Motor neuron (in vitro differentiated cells): ENCODE measurements at regions not wholly inside any gene's neighbourhood (a gene's known extent, or its start where the extent isn't known, plus 50 kb on each side); places are given as distances from the start of the nearest gene placed in this dataset.
A peak's percentile ranks its signal among the peaks of the same experiment; 100 is the strongest.

ENCODE experiments used
- ATAC-seq, 8 experiments: fragments of 200-7000 bp; cut with Tn5 transposase; replicated peaks in 6 of 8; 2 replicates each; pipeline ENCODE4 v1.8.0; 2021; ENCODE audit warnings: mild to moderate bottlenecking in 8 of 8, moderate library complexity in 8 of 8
- H3K27ac ChIP-seq, 2 donors: fragments of 250-450 bp; sonication (Bioruptor Pico); 2 replicates each; pipeline ENCODE4 v1.9.0; 2021; ENCODE audit warnings: antibody characterized with exemption in 2 of 2, mild to moderate bottlenecking in 2 of 2, moderate library complexity in 1 of 2
- H3K4me1 ChIP-seq, 2 donors: fragments of 250-450 bp; sonication (Bioruptor Pico); replicated peaks in 1 of 2; 2 replicates each; pipeline ENCODE4 v1.6.1; 2021; ENCODE audit warnings: antibody characterized with exemption in 2 of 2, mild to moderate bottlenecking in 2 of 2, moderate library complexity in 1 of 2
- H3K4me3 ChIP-seq, 5 donors: fragments of 250-450 bp; sonication (Bioruptor Pico); 2 replicates each; pipeline ENCODE4 v1.9.0; 2021; ENCODE audit warnings: antibody characterized with exemption in 5 of 5, mild to moderate bottlenecking in 5 of 5, moderate library complexity in 4 of 5
- WGBS, 10 experiments: fragments of 450-650 bp; shearing (Covaris generic); methylation state at CpG; one replicate each; pipeline ENCODE4 v1.0.0; 2022; 5-methylcytosine and 5-hydroxymethylcytosine counted together
- in situ Hi-C, 9 experiments: fragments of 400-800 bp; cut with MboI; loops; one replicate each; pipeline ENCODE4 v1.15.0; 2021; ENCODE audit warnings: low sequenced_read_pairs in 9 of 9, low pct_unique_long_range_greater_than_20kb in 2 of 9; ENCODE audit not compliant: unreplicated experiment in 9 of 9

GRCh38 chr12:42691991-42692557 lies 102.5 kb upstream of the PRICKLE1 start:
- H3K4me1 ChIP-seq = no peaks in the 10 kb centered on the region
- H3K27ac ChIP-seq = no peak overlapping the region
- no peak overlapping the region for H3K4me3 ChIP-seq
- 69 to 100% (median 81%) methylated on average over 2 to 8 of the region's 8 CpGs; no CpG with 5 or more reads in 1 of the 10 experiments for WGBS, 10 experiments
- ATAC-seq = no peak
- in situ Hi-C loops = no loop called here

- no peak overlapping the region for H3K27ac ChIP-seq
- in situ Hi-C loops = no loop called here
- ATAC-seq = no peak
- WGBS, 10 experiments = 30 to 100% (median 88%) methylated on average over 1 to 2 of the region's 2 CpGs; no CpG with 5 or more reads in 2 of the 10 experiments
- H3K4me3 ChIP-seq = no peak overlapping the region
- H3K4me1 ChIP-seq = no peaks in the 10 kb centered on the region
Observed at GRCh38 chr12:42690264-42690663, 100.7 kb upstream of the PRICKLE1 start.

GRCh38 chr12:42689699-42690098 lies 100.2 kb upstream of the PRICKLE1 start:
- no peaks in the 10 kb centered on the region for H3K4me1 ChIP-seq
- WGBS, 10 experiments = 57 to 100% (median 90%) methylated on average over 1 of the region's 1 CpG; no CpG with 5 or more reads in 3 of the 10 experiments
- no peak for ATAC-seq
- no peak overlapping the region for H3K4me3 ChIP-seq
- in situ Hi-C loops = no loop called here
- no peak overlapping the region for H3K27ac ChIP-seq

- 83 to 100% (median 96%) methylated on average over 1 to 3 of the region's 3 CpGs; no CpG with 5 or more reads in 2 of the 10 experiments for WGBS, 10 experiments
- no peak overlapping the region for H3K4me3 ChIP-seq
- ATAC-seq = no peak
- H3K4me1 ChIP-seq = no peaks in the 10 kb centered on the region
- in situ Hi-C loops = no loop called here
- H3K27ac ChIP-seq = no peak overlapping the region
Observed at GRCh38 chr12:42686514-42687172, 97.1 kb upstream of the PRICKLE1 start.

GRCh38 chr12:42684802-42685071 lies 95.2 kb upstream of the PRICKLE1 start:
- no peaks in the 10 kb centered on the region for H3K4me1 ChIP-seq
- WGBS, 10 experiments = 70 to 100% (median 83%) methylated on average over 1 of the region's 1 CpG; no CpG with 5 or more reads in 4 of the 10 experiments
- in situ Hi-C loops = no loop called here
- ATAC-seq = no peak
- H3K4me3 ChIP-seq = no peak overlapping the region
- H3K27ac ChIP-seq = no peak overlapping the region

GRCh38 chr12:42683933-42684801 lies 94.6 kb upstream of the PRICKLE1 start:
- peak in 3 of 8 experiments; percentile 79 to 83 (median 81) for ATAC-seq
- in situ Hi-C loops = no loop called here
- Histone ChIP-seq H3K4me3 (no peak overlapping the region), H3K27ac (no peak overlapping the region), H3K4me1 (no peaks in the 10 kb centered on the region)
- WGBS, 10 experiments = 0 to 100% (median 29%) methylated on average over 1 to 4 of the region's 4 CpGs; no CpG with 5 or more reads in 1 of the 10 experiments

GRCh38 chr12:42683266-42683665 lies 93.7 kb upstream of the PRICKLE1 start:
- no peak overlapping the region for H3K4me3 ChIP-seq
- in situ Hi-C loops = no loop called here
- no peak overlapping the region for H3K27ac ChIP-seq
- no peak for ATAC-seq
- 83 to 100% (median 100%) methylated on average over 1 of the region's 1 CpG; no CpG with 5 or more reads in 5 of the 10 experiments for WGBS, 10 experiments
- H3K4me1 ChIP-seq = no peaks in the 10 kb centered on the region

- H3K27ac ChIP-seq = no peak overlapping the region
- no peaks in the 10 kb centered on the region for H3K4me1 ChIP-seq
- no peak overlapping the region for H3K4me3 ChIP-seq
- WGBS, 10 experiments = 21 to 83% (median 62%) methylated on average over 1 to 4 of the region's 4 CpGs; no CpG with 5 or more reads in 1 of the 10 experiments
- in situ Hi-C loops = no loop called here
- peak in 1 of 8 experiments; percentile 45 for ATAC-seq
Observed at GRCh38 chr12:42679466-42679865, 89.9 kb upstream of the PRICKLE1 start.

DNA sequence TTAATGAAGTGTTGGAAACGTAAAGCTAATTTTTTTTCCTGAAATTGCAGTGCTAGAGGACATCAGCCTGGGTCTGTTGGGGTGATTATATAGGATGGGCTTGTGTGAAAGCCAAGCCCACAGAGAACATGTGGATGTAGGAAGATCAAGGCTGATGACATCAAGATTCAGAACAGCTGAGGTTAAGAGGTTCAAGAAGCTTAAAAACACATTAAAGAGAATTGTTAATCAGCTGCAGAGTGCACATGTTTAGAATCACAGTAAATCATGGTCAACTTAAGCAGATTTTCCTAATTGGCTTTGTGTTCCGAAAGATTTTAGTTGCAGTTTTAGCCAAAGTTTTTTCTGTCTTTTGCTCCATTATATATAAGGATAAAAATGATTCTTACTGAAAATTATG lies 87.9 kb upstream of the PRICKLE1 start:
- in situ Hi-C loops = no loop called here
- no peak for ATAC-seq
- Histone ChIP-seq H3K27ac (no peak overlapping the region), H3K4me3 (no peak overlapping the region), H3K4me1 (no peaks in the 10 kb centered on the region)
- 47 to 100% (median 86%) methylated on average over 1 to 2 of the region's 2 CpGs for WGBS, 10 experiments

DNA sequence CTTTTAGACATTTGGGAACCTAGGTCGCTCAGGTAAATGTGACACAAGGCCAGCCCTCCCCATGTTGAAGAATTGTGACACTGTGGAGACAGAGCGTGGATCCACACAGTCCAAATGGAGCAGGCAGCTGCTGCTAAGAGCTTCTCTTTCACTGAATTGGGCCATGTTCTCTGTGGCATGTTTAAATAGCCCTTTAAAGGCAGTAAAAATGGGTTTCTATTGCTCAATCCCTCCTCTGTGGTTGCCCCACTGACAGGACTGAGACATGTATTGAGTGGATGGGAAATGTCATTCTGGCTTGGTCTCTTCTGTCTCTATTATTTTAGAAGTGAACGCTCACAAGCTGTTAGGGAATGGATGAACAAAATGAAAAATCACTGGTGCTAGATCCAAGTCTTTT lies 84.0 kb upstream of the PRICKLE1 start:
- ATAC-seq = no peak
- H3K4me1 ChIP-seq = peaks cover 0 to 12% of the 10 kb centered on the region in 2 donors
- H3K27ac ChIP-seq = no peak overlapping the region
- 29 to 87% (median 80%) methylated on average over 1 to 3 of the region's 3 CpGs; no CpG with 5 or more reads in 3 of the 10 experiments for WGBS, 10 experiments
- H3K4me3 ChIP-seq = no peak overlapping the region
- in situ Hi-C loops = no loop called here

- no peak for ATAC-seq
- Histone ChIP-seq H3K4me1 (peaks cover 0 to 12% of the 10 kb centered on the region in 2 donors), H3K4me3 (no peak overlapping the region), H3K27ac (no peak overlapping the region)
- in situ Hi-C loops = no loop called here
Observed at GRCh38 chr12:42670719-42671118, 81.2 kb upstream of the PRICKLE1 start.

DNA sequence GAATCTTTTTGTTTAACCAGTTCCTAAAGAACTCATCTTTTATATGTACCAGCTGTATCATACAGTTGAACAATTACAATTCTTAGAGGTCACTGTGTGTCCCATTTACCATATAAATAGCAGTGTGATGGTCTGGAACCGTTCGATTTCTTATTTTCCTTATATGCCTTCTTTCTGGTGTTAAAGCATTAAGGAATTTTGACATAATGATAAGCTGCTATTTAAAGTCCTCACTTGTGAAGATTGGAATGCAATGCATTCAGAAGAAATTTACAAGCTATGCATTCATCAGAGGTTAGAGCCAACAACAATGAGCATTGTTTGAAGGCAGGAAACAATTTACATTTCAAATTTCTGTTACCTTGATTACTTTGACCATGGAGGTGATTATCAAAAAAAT lies 80.0 kb upstream of the PRICKLE1 start:
- no peak overlapping the region for H3K27ac ChIP-seq
- ATAC-seq = peak in 4 of 8 experiments; percentile 21 to 52 (median 33)
- no peak overlapping the region for H3K4me3 ChIP-seq
- WGBS, 10 experiments = 0 to 28% (median 8%) methylated on average over 1 to 2 of the region's 2 CpGs; no CpG with 5 or more reads in 1 of the 10 experiments
- in situ Hi-C loops = no loop called here
- peaks cover 0 to 12% of the 10 kb centered on the region in 2 donors for H3K4me1 ChIP-seq

GRCh38 chr12:42666671-42667243 lies 77.2 kb upstream of the PRICKLE1 start:
- no peak overlapping the region for H3K4me3 ChIP-seq
- no peak overlapping the region for H3K27ac ChIP-seq
- in situ Hi-C loops = no loop called here
- ATAC-seq = peak in 6 of 8 experiments; percentile 52 to 88 (median 62)
- peaks cover 0 to 12% of the 10 kb centered on the region in 2 donors for H3K4me1 ChIP-seq
- WGBS, 10 experiments = 12 to 73% (median 43%) methylated on average over 3 to 5 of the region's 5 CpGs; no CpG with 5 or more reads in 3 of the 10 experiments
